ENCODE measurements at regions not wholly inside any gene's neighbourhood (a gene's known extent, or its start where the extent isn't known, plus 50 kb on each side); places are given as distances from the start of the nearest gene placed in this dataset.

DNA sequence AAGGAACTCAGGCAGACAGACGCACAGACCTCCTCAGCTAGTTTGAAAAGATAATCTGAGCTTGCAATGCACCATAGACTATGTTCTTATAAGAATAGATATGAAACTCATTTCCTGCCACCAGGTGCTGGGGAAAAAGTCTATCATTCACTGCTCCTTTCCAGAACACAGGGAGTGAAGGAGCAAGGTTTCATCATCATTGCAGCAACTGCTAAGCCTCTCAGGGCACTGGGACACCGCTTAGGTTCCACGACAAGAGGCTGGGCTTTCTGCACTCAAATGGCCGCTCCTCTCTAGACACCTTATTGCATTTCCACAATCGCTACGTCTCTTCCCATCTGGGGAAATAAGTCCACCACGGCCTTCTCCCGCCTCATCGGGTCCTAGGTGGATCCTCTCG is 418.5 kb upstream of the JARID2 start:
- peaks cover 0 to 17% (median 3%) of the 10 kb centered on the region in 5 donors for H3K4me1 ChIP-seq (ENCODE audit: control insufficient read depth in 5 of 5, insufficient read depth in 5 of 5, low read length in 5 of 5)
- DNase-seq (no peak), ATAC-seq (ENCODE audit: insufficient read depth, low FRiP score) (no peak)
- H3K36me3 ChIP-seq (ENCODE audit: control insufficient read depth in 4 of 4, insufficient read depth in 4 of 4, low read length in 4 of 4), result no peaks in the 10 kb centered on the region
- no peak overlapping the region for H3K4me3 ChIP-seq
- H3K9me3 ChIP-seq (ENCODE audit: control insufficient read depth in 4 of 4, insufficient read depth in 3 of 4, low read length in 3 of 4), result no peaks in the 10 kb centered on the region
- H3K27ac ChIP-seq (ENCODE audit: low read depth in 1 of 2, low read length in 1 of 2), result no peak overlapping the region
- TF ChIP-seq, protein P1, sequence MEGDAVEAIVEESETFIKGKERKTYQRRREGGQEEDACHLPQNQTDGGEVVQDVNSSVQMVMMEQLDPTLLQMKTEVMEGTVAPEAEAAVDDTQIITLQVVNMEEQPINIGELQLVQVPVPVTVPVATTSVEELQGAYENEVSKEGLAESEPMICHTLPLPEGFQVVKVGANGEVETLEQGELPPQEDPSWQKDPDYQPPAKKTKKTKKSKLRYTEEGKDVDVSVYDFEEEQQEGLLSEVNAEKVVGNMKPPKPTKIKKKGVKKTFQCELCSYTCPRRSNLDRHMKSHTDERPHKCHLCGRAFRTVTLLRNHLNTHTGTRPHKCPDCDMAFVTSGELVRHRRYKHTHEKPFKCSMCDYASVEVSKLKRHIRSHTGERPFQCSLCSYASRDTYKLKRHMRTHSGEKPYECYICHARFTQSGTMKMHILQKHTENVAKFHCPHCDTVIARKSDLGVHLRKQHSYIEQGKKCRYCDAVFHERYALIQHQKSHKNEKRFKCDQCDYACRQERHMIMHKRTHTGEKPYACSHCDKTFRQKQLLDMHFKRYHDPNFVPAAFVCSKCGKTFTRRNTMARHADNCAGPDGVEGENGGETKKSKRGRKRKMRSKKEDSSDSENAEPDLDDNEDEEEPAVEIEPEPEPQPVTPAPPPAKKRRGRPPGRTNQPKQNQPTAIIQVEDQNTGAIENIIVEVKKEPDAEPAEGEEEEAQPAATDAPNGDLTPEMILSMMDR (IDR thresholded peaks at IDR 0.05; ENCODE audit: control extremely low read depth, extremely low read depth), result no peak
- no peak overlapping the region for H3K9ac ChIP-seq (ENCODE audit: insufficient read depth in 1 of 2, low read length in 2 of 2)
- WGBS, 2 donors, result 66 to 90% methylated on average over 10 of the region's 10 CpGs
- H3K27me3 ChIP-seq (ENCODE audit: control insufficient read depth in 3 of 3, insufficient read depth in 3 of 3, low read length in 2 of 3), result no peaks in the 10 kb centered on the region

DNA sequence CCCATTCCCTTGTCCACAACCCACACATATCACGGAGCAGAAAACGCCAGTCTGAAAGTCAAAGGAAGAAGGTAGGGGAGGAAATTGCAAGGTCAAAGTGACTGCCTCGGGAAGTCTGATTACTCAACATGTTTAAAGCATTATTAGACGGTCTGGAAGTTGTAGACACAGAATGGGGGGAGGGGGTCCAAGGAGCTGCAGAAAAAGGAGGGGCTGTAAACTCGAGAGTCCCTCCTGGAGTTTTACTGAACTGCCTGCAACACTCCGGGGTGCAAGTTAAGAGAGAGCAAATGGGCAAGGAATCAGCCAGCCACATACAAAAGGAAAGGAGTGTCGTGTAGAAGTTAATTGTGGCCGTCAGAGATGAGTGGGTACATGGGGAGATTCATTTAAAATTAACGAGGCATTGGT is 417.7 kb upstream of the JARID2 start:
- Histone ChIP-seq H3K9me3 (ENCODE audit: control insufficient read depth in 4 of 4, insufficient read depth in 3 of 4, low read length in 3 of 4) (no peaks in the 10 kb centered on the region), H3K27me3 (ENCODE audit: control insufficient read depth in 3 of 3, insufficient read depth in 3 of 3, low read length in 2 of 3) (no peaks in the 10 kb centered on the region), H3K4me1 (ENCODE audit: control insufficient read depth in 5 of 5, insufficient read depth in 5 of 5, low read length in 5 of 5) (peaks cover 0 to 17% (median 3%) of the 10 kb centered on the region in 5 donors), H3K36me3 (ENCODE audit: control insufficient read depth in 4 of 4, insufficient read depth in 4 of 4, low read length in 4 of 4) (no peaks in the 10 kb centered on the region), H3K9ac (ENCODE audit: insufficient read depth in 1 of 2, low read length in 2 of 2) (no peak overlapping the region), H3K27ac (ENCODE audit: low read depth in 1 of 2, low read length in 1 of 2) (no peak overlapping the region), H3K4me3 (no peak overlapping the region)
- TF ChIP-seq, protein P1 (IDR thresholded peaks at IDR 0.05; ENCODE audit: control extremely low read depth, extremely low read depth), result no peak
- ATAC-seq (ENCODE audit: insufficient read depth, low FRiP score) (no peak), DNase-seq (peak in 1 of 3 donors; percentile 18)
- 44 to 59% methylated on average over 9 of the region's 9 CpGs for WGBS, 2 donors

DNA sequence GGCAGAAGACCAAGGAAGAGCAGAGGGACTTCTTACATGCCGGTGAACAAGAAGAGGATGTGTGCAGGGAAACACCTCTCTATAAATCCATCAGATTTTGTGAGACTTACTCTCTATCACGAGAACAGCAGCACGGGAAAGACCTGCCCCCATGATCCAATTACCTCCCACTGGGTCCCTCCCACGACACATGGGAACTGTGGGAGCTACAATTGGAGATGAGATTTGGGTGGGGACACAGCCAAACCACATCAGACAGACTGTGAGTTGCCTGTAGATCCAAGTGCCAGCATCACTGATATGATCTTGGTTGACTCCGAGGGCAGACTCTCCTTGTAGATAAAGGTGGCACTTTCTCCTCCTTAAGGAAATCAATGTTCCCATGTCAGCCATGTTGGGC is 414.8 kb upstream of the JARID2 start:
- H3K27ac ChIP-seq (ENCODE audit: low read depth in 1 of 2, low read length in 1 of 2), result no peak overlapping the region
- DNase-seq, result no peak
- H3K4me3 ChIP-seq, result no peak overlapping the region
- H3K4me1 ChIP-seq (ENCODE audit: control insufficient read depth in 5 of 5, insufficient read depth in 5 of 5, low read length in 5 of 5), result peaks cover 0 to 3% (median 0%) of the 10 kb centered on the region in 5 donors
- H3K27me3 ChIP-seq (ENCODE audit: control insufficient read depth in 3 of 3, insufficient read depth in 3 of 3, low read length in 2 of 3), result no peaks in the 10 kb centered on the region
- H3K9me3 ChIP-seq (ENCODE audit: control insufficient read depth in 4 of 4, insufficient read depth in 3 of 4, low read length in 3 of 4), result no peaks in the 10 kb centered on the region
- ATAC-seq (ENCODE audit: insufficient read depth, low FRiP score), result no peak
- TF ChIP-seq, protein P1 (IDR thresholded peaks at IDR 0.05; ENCODE audit: control extremely low read depth, extremely low read depth), result no peak
- H3K9ac ChIP-seq (ENCODE audit: insufficient read depth in 1 of 2, low read length in 2 of 2), result no peak overlapping the region
- no peaks in the 10 kb centered on the region for H3K36me3 ChIP-seq (ENCODE audit: control insufficient read depth in 4 of 4, insufficient read depth in 4 of 4, low read length in 4 of 4)
- 94% methylated on average over 5 of the region's 5 CpGs for WGBS, 2 donors

DNA sequence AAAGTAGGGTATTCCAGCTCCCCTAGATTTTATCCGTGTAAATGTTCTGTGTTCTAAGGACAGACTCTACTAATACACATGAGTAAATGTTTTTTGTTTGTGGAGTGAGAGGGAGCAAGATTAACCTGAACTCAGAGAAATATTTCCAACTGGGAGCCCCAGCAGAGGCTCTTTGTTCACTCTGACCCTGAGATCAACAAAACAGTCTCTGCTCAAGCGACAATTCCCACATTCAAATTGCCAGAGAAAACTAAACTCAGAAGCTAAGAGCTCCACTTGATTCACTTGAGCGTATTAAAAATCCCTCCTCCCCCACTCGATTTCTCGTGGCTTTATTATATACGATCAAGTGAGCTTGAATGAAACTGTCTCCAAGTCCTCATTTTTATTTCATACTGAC is 413.9 kb upstream of the JARID2 start:
- H3K4me1 ChIP-seq (ENCODE audit: control insufficient read depth in 5 of 5, insufficient read depth in 5 of 5, low read length in 5 of 5), result peaks cover 0 to 3% (median 0%) of the 10 kb centered on the region in 5 donors
- 57 to 76% methylated on average over 6 of the region's 6 CpGs for WGBS, 2 donors
- H3K36me3 ChIP-seq (ENCODE audit: control insufficient read depth in 4 of 4, insufficient read depth in 4 of 4, low read length in 4 of 4), result no peaks in the 10 kb centered on the region
- DNase-seq, result peak in 1 of 3 donors; percentile 29
- ATAC-seq (ENCODE audit: insufficient read depth, low FRiP score), result no peak
- H3K4me3 ChIP-seq, result no peak overlapping the region
- no peaks in the 10 kb centered on the region for H3K27me3 ChIP-seq (ENCODE audit: control insufficient read depth in 3 of 3, insufficient read depth in 3 of 3, low read length in 2 of 3)
- H3K27ac ChIP-seq (ENCODE audit: low read depth in 1 of 2, low read length in 1 of 2), result no peak overlapping the region
- TF ChIP-seq, protein P1 (IDR thresholded peaks at IDR 0.05; ENCODE audit: control extremely low read depth, extremely low read depth), result no peak
- no peak overlapping the region for H3K9ac ChIP-seq (ENCODE audit: insufficient read depth in 1 of 2, low read length in 2 of 2)
- H3K9me3 ChIP-seq (ENCODE audit: control insufficient read depth in 4 of 4, insufficient read depth in 3 of 4, low read length in 3 of 4), result no peaks in the 10 kb centered on the region
